Activated CD8-positive, alpha-beta memory T cell treated with anti-CD3 and anti-CD28 coated beads for 36 hours (primary cell): ENCODE measurements at regions not wholly inside any gene's neighbourhood (a gene's known extent, or its start where the extent isn't known, plus 50 kb on each side); places are given as distances from the start of the nearest gene placed in this dataset.

Experiments used
- CTCF ChIA-PET: fragments of 350-600 bp; sonication (Branson Sonifier 250); formaldehyde crosslinking; loops from one replicate; lab custom pipeline; 2021; ENCODE audit warnings: antibody characterized with exemption; lab: Charles Lee
- POLR2A ChIA-PET: fragments of 350-600 bp; sonication (Branson Sonifier 250); formaldehyde crosslinking; loops from one replicate; lab custom pipeline; 2021; ENCODE audit warnings: antibody characterized with exemption; lab: Charles Lee

DNA sequence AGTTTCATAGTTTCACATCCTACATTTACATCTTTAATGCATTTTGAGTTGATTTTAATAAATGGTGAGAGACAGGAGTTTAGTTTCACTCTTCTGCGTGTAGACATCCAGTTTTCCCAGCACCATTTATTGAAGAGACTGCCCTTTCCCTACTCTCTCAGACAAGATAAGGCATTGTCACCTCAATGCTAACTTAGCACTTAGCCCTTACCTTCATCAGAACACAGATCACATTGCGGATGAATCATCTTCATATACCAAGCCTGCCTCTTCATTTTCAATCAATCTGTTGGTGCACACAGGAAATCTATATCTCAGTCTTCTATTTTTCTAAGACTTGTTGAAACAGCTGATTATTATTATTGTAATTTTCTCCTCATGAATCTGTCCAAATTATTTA, 396.6 kb upstream of the NBEA start:
- CTCF ChIA-PET, result no interaction called here
- POLR2A ChIA-PET, result no interaction called here

- POLR2A ChIA-PET, result no interaction called here
- CTCF ChIA-PET, result no interaction called here
These were observed 395.5 kb upstream of the NBEA start for GRCh38 chr13:34546344-34547250.

- CTCF ChIA-PET, result no interaction called here
These were observed 394.1 kb upstream of the NBEA start for GRCh38 chr13:34547929-34548328.

GRCh38 chr13:34553376-34553775, 388.7 kb upstream of the NBEA start:
- ChIA-PET POLR2A (no interaction called here), CTCF (no interaction called here)

More at GRCh38 chr13:34547929-34548328, 394.1 kb upstream of the NBEA start:
- POLR2A ChIA-PET, result no interaction called here

DNA sequence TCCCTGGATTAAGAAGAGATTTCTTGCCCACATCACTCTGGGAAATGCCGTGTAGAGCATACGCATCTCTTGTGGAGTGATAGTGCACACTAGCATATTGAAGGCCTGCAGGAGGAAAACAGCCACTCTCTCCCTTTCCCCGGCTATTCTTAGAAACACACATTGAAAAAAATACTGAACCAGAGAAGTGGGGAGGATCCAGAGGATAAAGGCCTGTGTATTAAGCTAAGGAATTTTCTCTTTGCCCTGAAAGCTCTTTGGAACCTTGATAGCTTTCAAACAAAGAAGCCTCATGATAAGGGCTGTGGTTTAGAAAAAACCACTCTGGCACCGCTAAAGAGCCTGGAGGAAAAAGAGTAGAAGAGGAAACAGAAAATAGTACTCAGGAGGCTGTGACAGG, 386.1 kb upstream of the NBEA start:
- CTCF ChIA-PET, result no interaction called here
- POLR2A ChIA-PET, result no interaction called here

- ChIA-PET POLR2A (no interaction called here), CTCF (no interaction called here)
These were observed 381.0 kb upstream of the NBEA start for GRCh38 chr13:34561033-34561432.

DNA sequence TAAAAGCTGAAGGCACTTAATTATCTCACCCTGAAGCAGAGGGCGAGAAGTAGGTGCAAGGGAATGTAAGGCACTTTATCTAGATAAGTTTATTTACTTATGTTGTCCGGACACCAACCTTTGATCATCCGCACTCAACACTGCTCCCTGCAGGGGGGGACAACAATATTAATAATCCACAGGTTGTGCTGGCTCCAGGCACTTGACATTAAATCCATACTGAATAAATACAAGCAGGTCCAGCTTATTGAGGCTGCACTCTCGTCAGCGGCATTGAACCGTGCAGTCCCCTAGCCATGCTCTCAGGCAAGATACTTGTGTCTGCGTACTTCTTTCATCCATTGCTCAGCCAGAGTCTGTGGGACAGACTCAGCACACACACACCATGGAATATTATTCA, 374.5 kb upstream of the NBEA start:
- ChIA-PET POLR2A (no interaction called here), CTCF (no interaction called here)

DNA sequence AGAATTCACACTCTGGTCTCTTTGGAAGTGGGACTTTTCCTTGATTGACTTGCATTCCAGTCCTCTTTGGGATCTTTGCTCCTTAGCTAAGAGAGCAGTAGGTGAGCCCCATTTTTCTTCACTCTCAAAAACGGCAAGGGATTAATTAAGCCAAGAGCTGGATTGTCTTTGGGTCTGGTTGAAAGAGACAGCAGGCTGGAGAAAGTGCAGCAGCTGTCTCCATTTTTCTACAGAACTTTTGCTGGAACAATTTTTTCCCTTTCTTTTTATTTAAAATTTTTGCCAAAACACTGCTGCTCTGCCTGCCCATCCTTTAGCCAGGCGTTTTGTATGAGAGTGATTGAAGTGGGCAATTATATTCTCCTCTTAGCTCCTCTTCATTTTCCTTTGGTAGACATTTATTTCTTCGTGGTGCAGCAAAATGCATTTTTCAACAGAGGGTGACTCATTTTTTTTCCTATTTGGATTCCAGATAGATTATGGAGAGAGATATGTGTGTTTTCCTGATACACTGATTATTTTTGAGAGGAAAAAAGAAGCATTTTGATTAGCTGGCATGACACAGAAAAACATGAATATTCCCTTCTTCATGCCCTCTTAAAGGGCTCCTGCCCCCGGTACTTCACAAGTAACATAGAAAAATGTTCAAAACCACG, 371.2 kb upstream of the NBEA start:
- ChIA-PET CTCF (interaction anchor here (0.6 kb wide), 1 partner anchor 212 kb away, joined by 3 read pairs; no protein-coding TSS in a partner anchor), POLR2A (no interaction called here)

DNA sequence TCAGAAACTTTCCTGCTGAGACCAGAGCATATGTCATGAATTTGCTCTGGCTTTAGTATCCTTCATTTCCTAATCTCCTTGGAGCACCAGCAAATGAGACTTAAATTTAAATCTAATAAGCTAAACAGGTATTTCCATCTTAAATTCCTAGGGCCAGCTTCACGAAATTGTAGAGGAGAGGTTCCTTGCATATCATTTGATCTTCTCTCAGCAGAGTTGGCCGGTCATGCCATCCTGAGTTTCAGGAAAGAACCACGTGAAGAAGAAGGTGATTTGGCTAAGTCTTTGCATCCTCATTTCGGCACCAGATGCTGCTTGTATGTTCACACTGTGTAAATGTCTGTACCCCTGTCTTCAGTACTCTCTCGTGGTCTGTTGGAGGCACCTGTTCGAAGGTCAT, 370.4 kb upstream of the NBEA start:
- CTCF ChIA-PET, result no interaction called here
- POLR2A ChIA-PET, result no interaction called here

DNA sequence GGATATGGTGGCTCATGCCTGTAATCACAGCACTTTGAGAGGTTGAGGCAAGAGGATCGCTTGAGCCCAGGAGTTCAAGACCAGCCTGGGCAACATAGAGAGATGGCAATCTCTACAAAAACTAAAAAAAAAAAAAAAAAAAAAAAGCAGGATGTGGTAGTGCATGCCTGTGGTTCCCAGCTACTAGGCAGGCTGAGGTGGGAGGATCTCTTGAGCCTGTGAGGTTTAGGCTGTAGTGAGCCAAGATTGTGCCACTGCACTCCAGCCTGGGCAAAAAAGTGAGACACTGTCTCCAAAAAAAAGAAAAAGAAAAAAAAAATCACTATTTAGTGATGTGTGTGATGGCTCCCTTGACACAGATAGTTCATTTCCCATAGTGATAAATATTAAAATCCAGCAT, 365.0 kb upstream of the NBEA start:
- ChIA-PET CTCF (no interaction called here), POLR2A (no interaction called here)

DNA sequence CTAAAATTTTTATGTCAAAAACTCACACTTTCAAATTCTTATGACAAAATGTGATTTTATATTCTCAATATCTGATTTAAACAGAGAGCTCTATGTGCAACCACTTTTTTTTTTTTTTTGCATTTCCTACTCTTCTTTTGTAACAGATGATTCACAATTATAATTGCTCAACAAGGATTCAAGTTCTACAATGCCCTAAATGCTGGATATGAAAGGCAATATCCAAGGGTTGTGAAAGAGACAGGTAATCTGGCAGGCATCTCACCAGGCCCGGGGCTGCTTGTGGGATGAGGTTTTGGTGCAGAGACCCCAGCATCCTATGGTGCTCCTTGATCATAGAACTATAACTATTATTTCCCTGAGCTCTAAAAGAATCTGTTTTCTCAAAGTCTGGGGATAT, 363.6 kb upstream of the NBEA start:
- ChIA-PET POLR2A (no interaction called here), CTCF (no interaction called here)

GRCh38 chr13:34578917-34579316, 363.2 kb upstream of the NBEA start:
- CTCF ChIA-PET, result no interaction called here
- POLR2A ChIA-PET, result no interaction called here

- ChIA-PET CTCF (no interaction called here), POLR2A (no interaction called here)
These were observed 358.9 kb upstream of the NBEA start for GRCh38 chr13:34583181-34583580.

DNA sequence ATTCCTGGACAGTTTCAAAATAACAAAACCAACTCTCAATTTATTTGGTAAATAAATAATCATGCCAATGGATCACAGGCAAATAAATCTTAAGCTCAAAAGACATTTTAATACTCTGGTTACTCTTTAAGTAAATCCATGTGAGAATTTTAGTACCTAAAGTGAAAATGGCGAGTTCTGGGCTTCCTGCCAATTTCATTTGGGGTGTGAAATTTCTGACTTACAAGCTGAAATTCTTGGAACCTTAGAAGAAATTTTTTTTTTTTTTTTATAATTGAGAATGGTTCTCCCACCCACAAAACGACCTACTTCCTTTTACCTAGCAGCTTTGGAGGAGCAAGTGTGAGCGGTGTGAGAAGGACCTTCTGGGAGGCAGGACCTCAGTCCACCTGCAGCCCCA, 354.5 kb upstream of the NBEA start:
- CTCF ChIA-PET, result no interaction called here

GRCh38 chr13:34588362-34588761, 353.7 kb upstream of the NBEA start:
- POLR2A ChIA-PET, result no interaction called here

More for the DNA sequence above, 354.5 kb upstream of the NBEA start:
- POLR2A ChIA-PET, result no interaction called here

GRCh38 chr13:34589581-34589980, 352.5 kb upstream of the NBEA start:
- POLR2A ChIA-PET, result no interaction called here
- CTCF ChIA-PET, result no interaction called here

More at GRCh38 chr13:34588362-34588761, 353.7 kb upstream of the NBEA start:
- CTCF ChIA-PET, result no interaction called here

- ChIA-PET CTCF (no interaction called here), POLR2A (no interaction called here)
These were observed 350.9 kb upstream of the NBEA start for GRCh38 chr13:34591129-34591528.

DNA sequence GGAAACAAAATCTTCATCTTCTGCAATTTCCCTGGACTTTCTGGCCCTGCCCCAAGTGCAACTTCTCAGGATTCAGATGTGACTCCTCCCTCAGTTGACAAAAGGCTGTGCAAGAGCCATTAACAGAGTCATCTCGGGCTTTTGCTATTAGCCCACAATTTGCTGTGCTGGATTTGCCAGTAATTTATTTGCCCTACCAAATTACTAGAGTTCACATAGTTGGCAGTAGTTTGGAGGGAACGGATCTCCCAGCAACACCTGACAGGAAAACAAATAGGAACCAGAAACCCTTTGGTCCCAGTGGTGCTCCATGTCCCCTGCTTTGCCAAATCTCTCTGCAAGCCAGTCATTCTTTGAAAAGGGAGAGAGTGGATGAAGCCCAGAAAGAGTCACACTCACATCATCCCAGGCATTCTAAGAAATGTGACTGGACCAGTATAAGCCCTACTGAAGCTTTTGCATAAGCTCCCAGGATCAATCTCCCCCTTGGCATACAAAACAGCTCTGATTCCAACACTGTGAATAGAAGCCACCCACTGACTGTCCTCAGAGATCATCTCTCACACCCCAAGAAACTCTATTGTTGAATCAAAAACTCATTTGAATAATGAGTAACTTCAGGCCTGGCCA, 350.1 kb upstream of the NBEA start:
- POLR2A ChIA-PET, result no interaction called here

GRCh38 chr13:34593658-34594057, 348.4 kb upstream of the NBEA start:
- POLR2A ChIA-PET, result no interaction called here
- CTCF ChIA-PET, result no interaction called here

More for the DNA sequence above, 350.1 kb upstream of the NBEA start:
- CTCF ChIA-PET, result no interaction called here

GRCh38 chr13:34594507-34594906, 347.6 kb upstream of the NBEA start:
- CTCF ChIA-PET, result no interaction called here
- POLR2A ChIA-PET, result no interaction called here
